ENCODE measurements at regions not wholly inside any gene's neighbourhood (a gene's known extent, or its start where the extent isn't known, plus 50 kb on each side); places are given as distances from the start of the nearest gene placed in this dataset.
A peak's percentile ranks its signal among the peaks of the same experiment; 100 is the strongest.

DNA sequence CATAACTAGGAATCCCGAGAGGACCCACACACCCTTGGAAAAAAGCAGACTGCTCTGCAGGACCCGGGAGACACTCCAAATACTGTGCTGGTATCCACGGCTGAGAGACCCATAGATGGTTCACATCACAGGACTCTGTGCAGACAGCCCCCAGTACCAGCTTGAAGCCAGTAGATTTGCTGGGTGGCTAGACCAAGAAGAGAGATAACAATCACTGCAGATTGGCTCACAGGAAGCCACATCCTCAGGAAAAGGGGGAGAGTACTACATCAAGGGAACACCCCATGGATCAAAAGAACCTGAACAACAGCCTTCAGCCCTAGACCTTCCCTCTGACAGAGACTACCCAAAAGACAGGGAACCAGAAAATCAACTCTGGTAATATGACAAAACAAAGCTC, 223.8 kb upstream of the LRATD1 start:
- Histone ChIP-seq H3K4me1 (ENCODE audit: control insufficient read depth, insufficient read depth, low read length) (no peaks in the 10 kb centered on the region), H3K27ac (ENCODE audit: low read length) (no peak overlapping the region), H3K9me3 (replicated peaks; ENCODE audit: control insufficient read depth, low read depth, low read length) (no peaks in the 10 kb centered on the region), H3K4me3 (ENCODE audit: low read length) (no peak overlapping the region), H3K27me3 (ENCODE audit: control insufficient read depth, insufficient read depth, low read length) (no peaks in the 10 kb centered on the region), H3K36me3 (ENCODE audit: control insufficient read depth, insufficient read depth, low read length) (no peaks in the 10 kb centered on the region)
- WGBS (ENCODE audit: insufficient coverage): 83% methylated on average over 2 of the region's 3 CpGs
- DNase-seq: no peak

DNA sequence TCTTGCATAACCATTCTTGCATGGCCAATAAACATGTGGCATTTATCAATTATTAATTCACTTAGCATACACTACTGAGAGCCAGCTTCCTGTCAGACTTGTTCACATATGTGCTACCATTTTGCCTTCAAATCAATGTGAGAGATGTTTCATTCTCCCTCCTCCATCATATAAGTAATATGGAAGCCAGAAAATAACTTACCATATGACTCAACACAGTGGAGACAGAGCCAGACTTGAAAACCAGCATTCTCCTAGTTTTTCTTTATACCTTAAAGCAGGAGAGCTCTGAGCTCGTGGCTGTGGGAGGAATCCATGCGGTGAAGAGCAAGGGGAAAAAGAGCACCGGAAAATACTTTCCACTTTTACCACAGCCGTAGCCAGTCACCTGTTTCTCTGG, 215.0 kb upstream of the LRATD1 start:
- no CpG with 5 or more reads among the region's 4 CpGs for WGBS (ENCODE audit: insufficient coverage)
- Histone ChIP-seq H3K4me1 (ENCODE audit: control insufficient read depth, insufficient read depth, low read length) (no peaks in the 10 kb centered on the region), H3K27me3 (ENCODE audit: control insufficient read depth, insufficient read depth, low read length) (no peaks in the 10 kb centered on the region), H3K4me3 (ENCODE audit: low read length) (no peak overlapping the region), H3K36me3 (ENCODE audit: control insufficient read depth, insufficient read depth, low read length) (no peaks in the 10 kb centered on the region), H3K27ac (ENCODE audit: low read length) (no peak overlapping the region), H3K9me3 (replicated peaks; ENCODE audit: control insufficient read depth, low read depth, low read length) (no peaks in the 10 kb centered on the region)
- DNase-seq: peak; percentile 30

DNA sequence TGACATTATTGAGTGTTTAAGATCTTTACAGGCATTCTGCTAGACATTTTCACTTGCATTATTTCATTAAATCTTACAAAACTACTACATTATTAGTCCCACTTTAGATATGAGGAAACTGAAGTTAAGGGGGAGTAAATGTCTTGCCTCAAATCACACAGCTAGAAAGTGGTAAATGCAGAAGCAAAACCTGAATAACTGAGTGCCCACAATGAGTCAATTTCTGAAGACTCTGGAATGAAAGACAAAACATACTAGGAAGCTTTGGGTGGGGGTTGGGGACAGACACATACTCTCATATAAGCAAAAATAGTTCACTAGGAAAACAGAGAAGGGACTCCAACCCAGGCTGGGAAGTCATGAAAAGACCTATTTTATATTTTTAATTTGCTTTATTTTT, 214.4 kb upstream of the LRATD1 start:
- DNase-seq: no peak
- Histone ChIP-seq H3K4me1 (ENCODE audit: control insufficient read depth, insufficient read depth, low read length) (no peaks in the 10 kb centered on the region), H3K4me3 (ENCODE audit: low read length) (no peak overlapping the region), H3K27me3 (ENCODE audit: control insufficient read depth, insufficient read depth, low read length) (no peaks in the 10 kb centered on the region), H3K9me3 (replicated peaks; ENCODE audit: control insufficient read depth, low read depth, low read length) (no peaks in the 10 kb centered on the region), H3K36me3 (ENCODE audit: control insufficient read depth, insufficient read depth, low read length) (no peaks in the 10 kb centered on the region), H3K27ac (ENCODE audit: low read length) (no peak overlapping the region)

DNA sequence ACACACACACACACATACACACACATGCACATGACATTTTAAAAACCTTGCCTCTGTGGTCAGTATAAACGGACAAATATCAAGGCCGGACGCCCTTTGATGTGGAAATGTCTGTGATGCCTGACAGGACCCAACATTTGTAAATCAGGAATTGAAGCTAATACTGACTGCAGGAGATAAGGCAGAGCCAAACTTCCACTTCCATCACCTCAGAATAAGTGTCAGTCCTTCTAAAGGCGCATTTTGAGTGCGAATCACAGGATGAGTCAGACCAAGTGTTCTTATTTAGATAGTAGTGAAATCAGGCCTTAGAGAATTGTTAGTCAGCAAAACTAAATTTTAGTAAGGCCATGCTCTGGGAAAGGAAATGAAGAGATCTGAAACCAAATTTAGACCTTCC, 211.7 kb upstream of the LRATD1 start:
- Histone ChIP-seq H3K4me3 (ENCODE audit: low read length) (no peak overlapping the region), H3K4me1 (ENCODE audit: control insufficient read depth, insufficient read depth, low read length) (no peaks in the 10 kb centered on the region), H3K9me3 (replicated peaks; ENCODE audit: control insufficient read depth, low read depth, low read length) (no peaks in the 10 kb centered on the region), H3K27ac (ENCODE audit: low read length) (no peak overlapping the region), H3K27me3 (ENCODE audit: control insufficient read depth, insufficient read depth, low read length) (no peaks in the 10 kb centered on the region), H3K36me3 (ENCODE audit: control insufficient read depth, insufficient read depth, low read length) (no peaks in the 10 kb centered on the region)
- DNase-seq: no peak
- no CpG with 5 or more reads among the region's 5 CpGs for WGBS (ENCODE audit: insufficient coverage)

DNA sequence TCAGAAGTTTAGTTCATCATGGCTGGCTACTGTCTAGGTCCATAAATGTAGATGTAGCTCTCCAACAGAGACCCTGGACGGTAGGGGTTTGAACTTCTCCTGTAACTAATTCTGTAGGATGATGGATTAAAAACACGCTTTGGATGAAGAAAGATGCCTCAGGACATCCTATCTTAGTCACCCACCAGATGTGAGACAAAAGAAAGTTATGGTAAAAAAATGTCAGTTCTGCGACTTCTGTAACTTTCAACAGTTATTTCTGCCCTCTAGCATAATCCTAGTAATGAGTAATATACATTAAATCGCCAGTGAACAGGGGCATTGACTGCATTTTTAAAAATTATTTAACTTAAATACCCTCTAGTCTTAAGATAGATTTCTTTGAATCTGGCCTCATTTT, 210.1 kb upstream of the LRATD1 start:
- Histone ChIP-seq H3K9me3 (replicated peaks; ENCODE audit: control insufficient read depth, low read depth, low read length) (no peaks in the 10 kb centered on the region), H3K27ac (ENCODE audit: low read length) (no peak overlapping the region), H3K36me3 (ENCODE audit: control insufficient read depth, insufficient read depth, low read length) (no peaks in the 10 kb centered on the region), H3K4me3 (ENCODE audit: low read length) (no peak overlapping the region), H3K4me1 (ENCODE audit: control insufficient read depth, insufficient read depth, low read length) (no peaks in the 10 kb centered on the region), H3K27me3 (ENCODE audit: control insufficient read depth, insufficient read depth, low read length) (no peaks in the 10 kb centered on the region)
- DNase-seq: no peak
- no CpG with 5 or more reads among the region's 4 CpGs for WGBS (ENCODE audit: insufficient coverage)

DNA sequence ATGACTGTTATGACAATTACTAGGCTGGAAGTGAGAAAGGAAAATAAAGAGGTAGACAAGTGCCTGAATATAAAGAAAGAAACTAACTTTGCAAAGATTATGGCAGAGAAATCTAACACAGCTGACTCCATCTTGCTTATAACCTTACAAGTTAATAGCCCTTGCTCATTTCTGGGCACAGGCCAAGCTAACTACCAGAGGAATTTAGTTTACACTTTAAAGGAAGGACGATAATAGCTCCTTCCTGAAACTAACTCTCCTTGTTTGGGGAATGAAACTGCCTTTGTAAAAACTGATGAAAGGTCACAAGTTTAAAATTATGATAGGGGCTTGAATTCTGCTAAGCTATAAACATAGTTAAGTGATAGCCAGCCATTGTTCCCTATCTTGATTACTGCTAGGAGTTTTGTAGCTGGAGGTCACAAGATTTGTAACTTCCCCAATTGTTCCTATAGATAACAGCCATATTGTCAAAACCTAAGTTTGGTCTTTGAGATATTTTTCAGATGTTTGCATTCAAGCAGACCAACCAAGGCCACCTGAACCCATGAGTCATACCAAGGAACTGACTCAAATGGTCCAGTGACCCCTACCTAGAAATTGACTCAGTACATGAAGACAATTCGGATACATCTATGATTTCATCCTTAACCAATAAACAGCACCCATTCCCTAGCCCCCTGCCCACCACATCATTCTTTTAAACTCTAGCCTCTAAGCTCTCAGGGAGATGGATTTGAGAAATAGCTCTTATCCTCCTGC, 209.2 kb upstream of the LRATD1 start:
- H3K9me3 ChIP-seq (replicated peaks; ENCODE audit: control insufficient read depth, low read depth, low read length): no peaks in the 10 kb centered on the region
- no peaks in the 10 kb centered on the region for H3K36me3 ChIP-seq (ENCODE audit: control insufficient read depth, insufficient read depth, low read length)
- DNase-seq: no peak
- no CpG with 5 or more reads among the region's 2 CpGs for WGBS (ENCODE audit: insufficient coverage)
- H3K4me3 ChIP-seq (ENCODE audit: low read length): no peak overlapping the region
- H3K27me3 ChIP-seq (ENCODE audit: control insufficient read depth, insufficient read depth, low read length): no peaks in the 10 kb centered on the region
- no peak overlapping the region for H3K27ac ChIP-seq (ENCODE audit: low read length)
- no peaks in the 10 kb centered on the region for H3K4me1 ChIP-seq (ENCODE audit: control insufficient read depth, insufficient read depth, low read length)

DNA sequence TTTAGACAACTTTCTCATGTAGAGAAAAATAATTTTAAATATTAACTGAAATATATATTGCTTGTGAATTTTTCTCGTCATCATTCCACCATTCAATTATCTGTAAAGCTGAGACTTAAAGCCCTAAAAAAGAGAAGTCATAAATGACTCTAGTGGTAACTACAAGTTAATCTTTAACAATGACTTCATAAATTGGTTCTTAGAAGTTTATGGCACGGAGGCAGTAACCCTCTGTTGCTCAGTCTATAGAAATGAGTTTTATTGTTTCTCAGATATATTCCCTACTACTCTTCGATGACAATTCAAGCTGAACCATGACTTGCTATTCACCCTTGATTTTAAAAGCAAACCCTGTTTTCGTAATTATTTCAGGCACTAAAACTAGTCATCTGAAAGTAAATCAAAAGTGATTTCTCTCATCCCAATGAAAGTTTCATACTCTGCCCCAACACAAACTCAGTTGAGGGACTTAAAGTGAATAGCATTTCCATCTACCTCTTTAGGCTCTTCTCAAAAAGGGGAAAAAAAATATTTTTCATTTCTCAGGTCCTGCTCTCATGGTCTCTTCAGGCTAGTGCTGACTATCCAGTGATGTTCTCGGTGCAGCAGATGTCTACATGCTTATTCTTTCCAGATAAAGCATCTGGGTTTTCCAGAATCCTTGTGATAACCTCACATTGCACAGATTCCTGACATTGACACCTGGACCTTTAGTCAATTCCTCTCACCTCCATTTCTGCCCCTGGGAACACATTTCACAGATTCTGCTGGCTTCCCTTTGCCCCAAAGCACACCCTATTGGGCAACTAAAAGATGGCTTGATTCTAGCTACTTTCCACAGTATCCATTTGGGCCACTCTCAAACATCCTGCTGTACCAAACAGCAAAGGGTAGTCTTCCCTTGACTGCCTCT, 207.8 kb upstream of the LRATD1 start:
- Histone ChIP-seq H3K9me3 (replicated peaks; ENCODE audit: control insufficient read depth, low read depth, low read length) (no peaks in the 10 kb centered on the region), H3K4me3 (ENCODE audit: low read length) (no peak overlapping the region), H3K27me3 (ENCODE audit: control insufficient read depth, insufficient read depth, low read length) (no peaks in the 10 kb centered on the region), H3K4me1 (ENCODE audit: control insufficient read depth, insufficient read depth, low read length) (no peaks in the 10 kb centered on the region), H3K27ac (ENCODE audit: low read length) (no peak overlapping the region), H3K36me3 (ENCODE audit: control insufficient read depth, insufficient read depth, low read length) (no peaks in the 10 kb centered on the region)
- DNase-seq: no peak
- WGBS (ENCODE audit: insufficient coverage): 77% methylated on average over 1 of the region's 5 CpGs

DNA sequence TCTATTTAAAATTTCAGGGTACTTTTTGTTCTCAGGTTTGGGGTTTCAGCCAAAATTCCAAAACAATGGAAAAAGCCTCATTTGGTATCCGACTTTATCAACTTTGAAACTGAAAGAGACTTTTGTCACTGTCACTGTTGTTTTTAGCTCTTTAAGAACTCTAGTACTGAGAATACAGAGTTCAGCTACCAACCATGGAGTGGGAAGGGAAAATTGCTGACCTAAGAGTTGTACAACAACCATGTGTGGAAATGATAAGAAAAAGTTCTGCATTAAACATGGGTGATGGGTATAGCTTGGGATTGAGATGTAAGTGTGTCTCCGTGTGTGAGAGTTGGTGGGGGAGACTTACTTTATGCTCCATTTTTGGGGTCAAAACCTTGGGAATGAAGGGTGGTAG, 206.6 kb upstream of the LRATD1 start:
- H3K4me3 ChIP-seq (ENCODE audit: low read length): no peak overlapping the region
- no peaks in the 10 kb centered on the region for H3K36me3 ChIP-seq (ENCODE audit: control insufficient read depth, insufficient read depth, low read length)
- 100% methylated on average over 1 of the region's 2 CpGs for WGBS (ENCODE audit: insufficient coverage)
- no peak for DNase-seq
- no peak overlapping the region for H3K27ac ChIP-seq (ENCODE audit: low read length)
- no peaks in the 10 kb centered on the region for H3K27me3 ChIP-seq (ENCODE audit: control insufficient read depth, insufficient read depth, low read length)
- no peaks in the 10 kb centered on the region for H3K4me1 ChIP-seq (ENCODE audit: control insufficient read depth, insufficient read depth, low read length)
- H3K9me3 ChIP-seq (replicated peaks; ENCODE audit: control insufficient read depth, low read depth, low read length): no peaks in the 10 kb centered on the region

DNA sequence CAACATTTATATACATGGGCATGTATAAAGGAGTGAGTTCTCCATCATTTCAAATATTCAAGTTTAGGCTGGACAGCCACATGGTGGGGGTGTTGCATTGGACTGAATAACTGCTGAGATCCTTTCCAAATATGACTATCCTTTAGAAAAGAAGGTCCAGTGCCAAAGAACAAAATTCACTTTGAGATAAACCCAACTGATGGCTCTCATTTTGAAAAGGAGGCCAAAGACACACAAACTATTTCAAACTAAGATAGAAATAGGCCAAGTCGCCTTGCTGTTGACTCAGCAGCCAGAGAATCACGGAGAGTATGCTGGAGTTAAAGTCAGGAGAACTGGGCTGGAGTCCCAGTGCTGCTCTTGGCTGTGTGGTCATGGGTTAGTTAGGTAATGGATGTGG, 204.5 kb upstream of the LRATD1 start:
- no CpG with 5 or more reads among the region's 2 CpGs for WGBS (ENCODE audit: insufficient coverage)
- H3K4me3 ChIP-seq (ENCODE audit: low read length): no peak overlapping the region
- no peak overlapping the region for H3K27ac ChIP-seq (ENCODE audit: low read length)
- H3K4me1 ChIP-seq (ENCODE audit: control insufficient read depth, insufficient read depth, low read length): no peaks in the 10 kb centered on the region
- H3K27me3 ChIP-seq (ENCODE audit: control insufficient read depth, insufficient read depth, low read length): no peaks in the 10 kb centered on the region
- peak; percentile 72 for DNase-seq
- H3K36me3 ChIP-seq (ENCODE audit: control insufficient read depth, insufficient read depth, low read length): no peaks in the 10 kb centered on the region
- H3K9me3 ChIP-seq (replicated peaks; ENCODE audit: control insufficient read depth, low read depth, low read length): no peaks in the 10 kb centered on the region

DNA sequence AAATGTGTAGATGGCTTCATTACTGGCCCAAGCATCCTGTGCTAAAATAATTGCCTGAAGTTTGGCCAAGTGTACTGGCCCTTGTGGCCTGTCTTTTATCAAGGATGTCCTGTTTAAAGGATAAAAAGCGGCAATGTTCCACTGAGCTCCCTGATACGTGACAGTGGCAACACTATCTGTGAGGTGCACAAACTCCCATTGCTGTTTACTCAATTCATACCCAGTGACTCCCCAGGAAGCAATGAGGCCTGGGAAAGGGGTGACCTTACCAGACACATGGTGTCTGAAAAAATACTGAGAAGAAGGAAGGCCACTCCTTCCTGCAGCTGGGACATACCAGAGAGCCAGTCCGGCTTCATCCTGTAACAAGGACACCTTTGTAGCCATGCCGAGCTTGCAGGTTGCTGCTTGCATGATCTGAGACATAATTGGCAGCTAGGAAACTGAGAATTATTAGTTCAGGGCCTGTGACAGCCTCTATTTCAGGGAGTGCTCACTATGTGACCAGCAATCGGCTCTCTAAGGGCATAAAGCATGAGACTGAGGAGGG, 198.5 kb upstream of the LRATD1 start:
- H3K27ac ChIP-seq (ENCODE audit: low read length): no peak overlapping the region
- H3K4me1 ChIP-seq (ENCODE audit: control insufficient read depth, insufficient read depth, low read length): no peaks in the 10 kb centered on the region
- peaks cover 4% of the 10 kb centered on the region for H3K9me3 ChIP-seq (replicated peaks; ENCODE audit: control insufficient read depth, low read depth, low read length)
- 81% methylated on average over 2 of the region's 5 CpGs for WGBS (ENCODE audit: insufficient coverage)
- H3K4me3 ChIP-seq (ENCODE audit: low read length): no peak overlapping the region
- H3K27me3 ChIP-seq (ENCODE audit: control insufficient read depth, insufficient read depth, low read length): no peaks in the 10 kb centered on the region
- no peaks in the 10 kb centered on the region for H3K36me3 ChIP-seq (ENCODE audit: control insufficient read depth, insufficient read depth, low read length)
- no peak for DNase-seq
